ENCODE measurements at regions not wholly inside any gene's neighbourhood (a gene's known extent, or its start where the extent isn't known, plus 50 kb on each side); places are given as distances from the start of the nearest gene placed in this dataset.
A peak's percentile ranks its signal among the peaks of the same experiment; 100 is the strongest.

GRCh38 chr1:234866007-234866866 lies 256.3 kb upstream of the IRF2BP2 start (continued):
- no peak for TF ChIP-seq BDP1 (IDR thresholded peaks at IDR 0.05; ENCODE audit: insufficient read depth, insufficient read length)
- TF ChIP-seq, protein P1, sequence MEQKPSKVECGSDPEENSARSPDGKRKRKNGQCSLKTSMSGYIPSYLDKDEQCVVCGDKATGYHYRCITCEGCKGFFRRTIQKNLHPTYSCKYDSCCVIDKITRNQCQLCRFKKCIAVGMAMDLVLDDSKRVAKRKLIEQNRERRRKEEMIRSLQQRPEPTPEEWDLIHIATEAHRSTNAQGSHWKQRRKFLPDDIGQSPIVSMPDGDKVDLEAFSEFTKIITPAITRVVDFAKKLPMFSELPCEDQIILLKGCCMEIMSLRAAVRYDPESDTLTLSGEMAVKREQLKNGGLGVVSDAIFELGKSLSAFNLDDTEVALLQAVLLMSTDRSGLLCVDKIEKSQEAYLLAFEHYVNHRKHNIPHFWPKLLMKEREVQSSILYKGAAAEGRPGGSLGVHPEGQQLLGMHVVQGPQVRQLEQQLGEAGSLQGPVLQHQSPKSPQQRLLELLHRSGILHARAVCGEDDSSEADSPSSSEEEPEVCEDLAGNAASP (IDR thresholded peaks at IDR 0.05), result no peak
- TF ChIP-seq, protein P2, sequence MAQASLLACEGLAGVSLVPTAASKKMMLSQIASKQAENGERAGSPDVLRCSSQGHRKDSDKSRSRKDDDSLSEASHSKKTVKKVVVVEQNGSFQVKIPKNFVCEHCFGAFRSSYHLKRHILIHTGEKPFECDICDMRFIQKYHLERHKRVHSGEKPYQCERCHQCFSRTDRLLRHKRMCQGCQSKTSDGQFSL (CRISPR knock-in tag; IDR thresholded peaks at IDR 0.05), result 0 out of 2 replicates have a peak, but pooled peaks have one; percentile 17
- TF ChIP-seq, protein P2 (tag; IDR thresholded peaks at IDR 0.05), result 0 out of 4 replicates have a peak, but pooled peaks of 1 of the 2 experiments have one; percentile 7
- no peak for TF ChIP-seq NFE2L1 (tag; IDR thresholded peaks at IDR 0.05; ENCODE audit: borderline replicate concordance, low read depth)
- TF ChIP-seq, protein P3, sequence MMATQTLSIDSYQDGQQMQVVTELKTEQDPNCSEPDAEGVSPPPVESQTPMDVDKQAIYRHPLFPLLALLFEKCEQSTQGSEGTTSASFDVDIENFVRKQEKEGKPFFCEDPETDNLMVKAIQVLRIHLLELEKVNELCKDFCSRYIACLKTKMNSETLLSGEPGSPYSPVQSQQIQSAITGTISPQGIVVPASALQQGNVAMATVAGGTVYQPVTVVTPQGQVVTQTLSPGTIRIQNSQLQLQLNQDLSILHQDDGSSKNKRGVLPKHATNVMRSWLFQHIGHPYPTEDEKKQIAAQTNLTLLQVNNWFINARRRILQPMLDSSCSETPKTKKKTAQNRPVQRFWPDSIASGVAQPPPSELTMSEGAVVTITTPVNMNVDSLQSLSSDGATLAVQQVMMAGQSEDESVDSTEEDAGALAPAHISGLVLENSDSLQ (IDR thresholded peaks at IDR 0.05), result peak; percentile 89
- no peak for TF ChIP-seq OTX1 (CRISPR knock-in tag; IDR thresholded peaks at IDR 0.05)
- TF ChIP-seq CEBPZ (IDR thresholded peaks at IDR 0.05; ENCODE audit: borderline replicate concordance, low read depth, low read length), result no peak
- no peak for TF ChIP-seq PHTF2 (CRISPR knock-in tag; IDR thresholded peaks at IDR 0.05)
- no peak for TF ChIP-seq ZKSCAN3 (CRISPR knock-in tag; IDR thresholded peaks at IDR 0.05)
- TF ChIP-seq, protein P4, sequence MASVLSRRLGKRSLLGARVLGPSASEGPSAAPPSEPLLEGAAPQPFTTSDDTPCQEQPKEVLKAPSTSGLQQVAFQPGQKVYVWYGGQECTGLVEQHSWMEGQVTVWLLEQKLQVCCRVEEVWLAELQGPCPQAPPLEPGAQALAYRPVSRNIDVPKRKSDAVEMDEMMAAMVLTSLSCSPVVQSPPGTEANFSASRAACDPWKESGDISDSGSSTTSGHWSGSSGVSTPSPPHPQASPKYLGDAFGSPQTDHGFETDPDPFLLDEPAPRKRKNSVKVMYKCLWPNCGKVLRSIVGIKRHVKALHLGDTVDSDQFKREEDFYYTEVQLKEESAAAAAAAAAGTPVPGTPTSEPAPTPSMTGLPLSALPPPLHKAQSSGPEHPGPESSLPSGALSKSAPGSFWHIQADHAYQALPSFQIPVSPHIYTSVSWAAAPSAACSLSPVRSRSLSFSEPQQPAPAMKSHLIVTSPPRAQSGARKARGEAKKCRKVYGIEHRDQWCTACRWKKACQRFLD (CRISPR knock-in tag; IDR thresholded peaks at IDR 0.05), result peak; percentile 90
- TF ChIP-seq MEIS2 (IDR thresholded peaks at IDR 0.05; ENCODE audit: partially characterized antibody), result peak; percentile 90
- TF ChIP-seq GTF2F1 (IDR thresholded peaks at IDR 0.05; ENCODE audit: low read depth, low read length), result no peak
- no peak for TF ChIP-seq NR0B1 (IDR thresholded peaks at IDR 0.05; ENCODE audit: partially characterized antibody)
- TF ChIP-seq, protein P5, sequence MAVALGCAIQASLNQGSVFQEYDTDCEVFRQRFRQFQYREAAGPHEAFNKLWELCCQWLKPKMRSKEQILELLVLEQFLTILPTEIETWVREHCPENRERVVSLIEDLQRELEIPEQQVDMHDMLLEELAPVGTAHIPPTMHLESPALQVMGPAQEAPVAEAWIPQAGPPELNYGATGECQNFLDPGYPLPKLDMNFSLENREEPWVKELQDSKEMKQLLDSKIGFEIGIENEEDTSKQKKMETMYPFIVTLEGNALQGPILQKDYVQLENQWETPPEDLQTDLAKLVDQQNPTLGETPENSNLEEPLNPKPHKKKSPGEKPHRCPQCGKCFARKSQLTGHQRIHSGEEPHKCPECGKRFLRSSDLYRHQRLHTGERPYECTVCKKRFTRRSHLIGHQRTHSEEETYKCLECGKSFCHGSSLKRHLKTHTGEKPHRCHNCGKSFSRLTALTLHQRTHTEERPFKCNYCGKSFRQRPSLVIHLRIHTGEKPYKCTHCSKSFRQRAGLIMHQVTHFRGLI (CRISPR knock-in tag; IDR thresholded peaks at IDR 0.05), result no peak; the same call in 1 of the 2 replicates

All from K562 (cell line).